ENCODE measurements at regions not wholly inside any gene's neighbourhood (a gene's known extent, or its start where the extent isn't known, plus 50 kb on each side); places are given as distances from the start of the nearest gene placed in this dataset.
"Not testable (repeated sequence)": the region's sequence is repeated elsewhere in the genome, so short reads cannot be mapped to it uniquely, and the experiment has no call there.

GRCh38 chr10:23974746-23975272 is 234.1 kb upstream of the KIAA1217 start:
- no peak for DNase-seq

GRCh38 chr10:23975431-23975830 is 233.5 kb upstream of the KIAA1217 start:
- no peak for DNase-seq

GRCh38 chr10:23976275-23976674 is 232.7 kb upstream of the KIAA1217 start:
- DNase-seq, result no peak

- no peak for DNase-seq
These were observed 230.6 kb upstream of the KIAA1217 start for GRCh38 chr10:23978317-23978716.

GRCh38 chr10:23980094-23980493 is 228.8 kb upstream of the KIAA1217 start:
- no peak for DNase-seq

GRCh38 chr10:23981520-23982309 is 227.2 kb upstream of the KIAA1217 start:
- no peak for DNase-seq

- not testable (repeated sequence) for DNase-seq
These were observed 224.5 kb upstream of the KIAA1217 start for GRCh38 chr10:23984405-23984804.

- DNase-seq, result no peak
These were observed 220.9 kb upstream of the KIAA1217 start for GRCh38 chr10:23988006-23988405.

GRCh38 chr10:23994459-23995046 is 214.4 kb upstream of the KIAA1217 start:
- peak; percentile 7 for DNase-seq

GRCh38 chr10:23999445-23999844 is 209.5 kb upstream of the KIAA1217 start:
- no peak for DNase-seq

- no peak for DNase-seq
These were observed 208.6 kb upstream of the KIAA1217 start for GRCh38 chr10:24000271-24000813.

- DNase-seq, result no peak
These were observed 202.2 kb upstream of the KIAA1217 start for GRCh38 chr10:24006741-24007140.

- no peak for DNase-seq
These were observed 201.6 kb upstream of the KIAA1217 start for GRCh38 chr10:24007359-24007758.

GRCh38 chr10:24008164-24009091 is 200.5 kb upstream of the KIAA1217 start:
- DNase-seq, result no peak

GRCh38 chr10:24009115-24009514 is 199.8 kb upstream of the KIAA1217 start:
- no peak for DNase-seq

GRCh38 chr10:24009736-24010135 is 199.2 kb upstream of the KIAA1217 start:
- no peak for DNase-seq

- no peak for DNase-seq
These were observed 198.4 kb upstream of the KIAA1217 start for GRCh38 chr10:24010436-24010970.

- no peak for DNase-seq
These were observed 196.6 kb upstream of the KIAA1217 start for GRCh38 chr10:24012249-24012803.

- no peak for DNase-seq
These were observed 181.8 kb upstream of the KIAA1217 start for GRCh38 chr10:24027107-24027506.

- no peak for DNase-seq
These were observed 174.4 kb upstream of the KIAA1217 start for GRCh38 chr10:24034571-24034970.

GRCh38 chr10:24035761-24036160 is 173.2 kb upstream of the KIAA1217 start:
- no peak for DNase-seq

- DNase-seq, result no peak
These were observed 169.6 kb upstream of the KIAA1217 start for GRCh38 chr10:24039315-24039714.
